Endothelial cell of umbilical vein (primary cell): ENCODE measurements at regions not wholly inside any gene's neighbourhood (a gene's known extent, or its start where the extent isn't known, plus 50 kb on each side); places are given as distances from the start of the nearest gene placed in this dataset.
A peak's percentile ranks its signal among the peaks of the same experiment; 100 is the strongest.

Source experiments
- CTCF ChIP-seq, 2 donors: IDR thresholded peaks; 1 replicate in 1 of 2; 2 replicates in 1 of 2; pipeline ENCODE4 v1.5.1; 2011; ENCODE audit warnings: low read length in 2 of 2, mild to moderate bottlenecking in 2 of 2, moderate library complexity in 2 of 2, control low read depth in 1 of 2, inconsistent platforms in 1 of 2, low read depth in 1 of 2; ENCODE audit not compliant: insufficient read depth in 1 of 2; ENCODE audit errors: extremely low read depth in 1 of 2
- POLR2A ChIP-seq: IDR thresholded peaks from 2 replicates; pipeline ENCODE4 v1.6.1; 2012; ENCODE audit warnings: low read depth, mild to moderate bottlenecking, control low read depth, low read length

- TF ChIP-seq POLR2A = no peak
- TF ChIP-seq CTCF (IDR thresholded peaks at IDR 0.05; ENCODE audit: extremely low read depth in 1 of 2, insufficient read depth in 1 of 2, low read depth in 1 of 2, low read length in 2 of 2) = peak; percentile 45 to 52
These were observed 160.5 kb downstream of the TTLL2 start for GRCh38 chr6:167485186-167485978.
